Type B pancreatic cell (in vitro differentiated cells): ENCODE measurements at regions not wholly inside any gene's neighbourhood (a gene's known extent, or its start where the extent isn't known, plus 50 kb on each side); places are given as distances from the start of the nearest gene placed in this dataset.
A peak's percentile ranks its signal among the peaks of the same experiment; 100 is the strongest.

Source experiments
- DNase-seq: peaks from one replicate; pipeline ENCODE4 v3.0.0; 2021; ENCODE audit warnings: mixed read lengths; ENCODE audit not compliant: unreplicated experiment; ENCODE audit errors: extremely low spot score
- H3K27ac Mint-ChIP-seq: 2 replicates; pipeline ENCODE4 v1.8.0; 2021; ENCODE audit warnings: mild to moderate bottlenecking, mixed read lengths
- H3K27me3 Mint-ChIP-seq: 2 replicates; pipeline ENCODE4 v1.8.0; 2021; ENCODE audit warnings: mixed read lengths
- H3K36me3 Mint-ChIP-seq: 2 replicates; pipeline ENCODE4 v1.8.0; 2021; ENCODE audit warnings: mixed read lengths
- H3K4me1 Mint-ChIP-seq: one replicate; pipeline ENCODE4 v1.8.0; 2021; ENCODE audit warnings: mixed read lengths; ENCODE audit not compliant: unreplicated experiment
- H3K4me3 Mint-ChIP-seq: 2 replicates; pipeline ENCODE4 v1.8.0; 2021; ENCODE audit warnings: mild to moderate bottlenecking, mixed read lengths
- H3K9me3 Mint-ChIP-seq: 2 replicates; pipeline ENCODE4 v1.8.0; 2021; ENCODE audit warnings: mixed read lengths
- TF ChIP-seq, protein P1 (sequence below): fragments of 200-600 bp; sonication (generic); conservative IDR thresholded peaks from 2 replicates; pipeline ENCODE4 v1.5.0; 2021; ENCODE audit warnings: antibody characterized with exemption, mild to moderate bottlenecking

DNA sequence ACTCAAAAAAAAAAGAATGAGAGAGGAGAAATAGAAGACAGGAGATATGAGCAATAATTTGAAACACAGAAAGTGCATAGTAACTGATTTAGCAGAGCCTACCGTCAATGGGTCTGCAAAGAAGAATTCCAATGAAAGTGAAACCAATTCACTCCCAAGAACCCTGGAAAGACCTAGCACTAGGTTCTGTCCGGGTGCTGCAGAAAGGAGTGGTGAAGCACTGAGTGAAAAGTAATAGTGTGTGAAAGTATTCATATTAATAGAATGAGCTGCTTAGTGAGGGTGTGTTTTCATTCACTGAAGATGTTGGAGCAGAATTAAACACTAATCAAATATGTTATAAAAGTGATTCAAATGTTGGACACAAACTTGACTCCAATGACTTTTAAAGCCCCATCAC, 51.3 kb upstream of the SLC30A5 start:
- peak overlapping the region; percentile 91 for H3K4me3 Mint-ChIP-seq

DNA sequence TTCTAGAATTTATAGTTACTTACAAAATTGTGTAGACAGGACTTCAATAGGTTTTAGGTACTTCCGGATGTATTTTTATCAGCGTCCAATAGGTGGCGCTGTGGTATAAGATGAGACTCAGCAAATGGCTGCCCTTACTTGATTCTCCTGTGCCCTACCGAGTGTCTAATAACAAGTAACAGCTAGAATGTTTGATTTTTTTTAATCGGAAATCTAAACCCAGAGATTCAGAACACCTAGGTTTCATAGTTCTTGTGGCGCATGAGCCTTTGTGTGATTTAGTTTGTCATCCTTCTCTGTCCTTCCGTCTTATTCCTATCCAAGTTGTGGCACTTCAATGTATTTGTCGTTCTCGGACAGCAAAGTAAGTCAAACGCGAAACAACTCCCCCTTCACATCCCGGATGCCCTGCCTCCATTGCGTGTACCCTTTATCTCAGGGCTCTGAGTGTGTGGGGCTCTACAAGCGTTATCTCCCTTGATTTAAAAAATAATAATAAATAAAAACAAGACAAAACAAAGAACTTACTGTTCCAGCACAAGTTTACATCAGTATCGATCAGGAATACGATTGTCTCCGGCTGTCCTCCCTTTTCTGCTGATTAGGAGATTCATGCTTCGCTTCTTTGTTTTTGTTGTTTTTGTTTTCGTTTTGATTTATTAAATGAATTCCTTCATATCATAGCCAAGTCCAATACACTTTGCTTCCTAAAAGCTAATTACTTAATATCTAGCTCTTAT, 50.7 kb upstream of the SLC30A5 start:
- Mint-ChIP-seq H3K27me3 (no peaks in the 10 kb centered on the region), H3K36me3 (no peaks in the 10 kb centered on the region), H3K4me3 (peak overlapping the region; percentile 91), H3K27ac (peak overlapping the region; percentile 86), H3K4me1 (peaks cover 16% of the 10 kb centered on the region), H3K9me3 (no peaks in the 10 kb centered on the region)
- TF ChIP-seq, protein P1, sequence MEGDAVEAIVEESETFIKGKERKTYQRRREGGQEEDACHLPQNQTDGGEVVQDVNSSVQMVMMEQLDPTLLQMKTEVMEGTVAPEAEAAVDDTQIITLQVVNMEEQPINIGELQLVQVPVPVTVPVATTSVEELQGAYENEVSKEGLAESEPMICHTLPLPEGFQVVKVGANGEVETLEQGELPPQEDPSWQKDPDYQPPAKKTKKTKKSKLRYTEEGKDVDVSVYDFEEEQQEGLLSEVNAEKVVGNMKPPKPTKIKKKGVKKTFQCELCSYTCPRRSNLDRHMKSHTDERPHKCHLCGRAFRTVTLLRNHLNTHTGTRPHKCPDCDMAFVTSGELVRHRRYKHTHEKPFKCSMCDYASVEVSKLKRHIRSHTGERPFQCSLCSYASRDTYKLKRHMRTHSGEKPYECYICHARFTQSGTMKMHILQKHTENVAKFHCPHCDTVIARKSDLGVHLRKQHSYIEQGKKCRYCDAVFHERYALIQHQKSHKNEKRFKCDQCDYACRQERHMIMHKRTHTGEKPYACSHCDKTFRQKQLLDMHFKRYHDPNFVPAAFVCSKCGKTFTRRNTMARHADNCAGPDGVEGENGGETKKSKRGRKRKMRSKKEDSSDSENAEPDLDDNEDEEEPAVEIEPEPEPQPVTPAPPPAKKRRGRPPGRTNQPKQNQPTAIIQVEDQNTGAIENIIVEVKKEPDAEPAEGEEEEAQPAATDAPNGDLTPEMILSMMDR = peak; percentile 96
- no peak for DNase-seq

More for the DNA sequence above, 51.3 kb upstream of the SLC30A5 start:
- Mint-ChIP-seq H3K36me3 (no peaks in the 10 kb centered on the region), H3K27me3 (no peaks in the 10 kb centered on the region), H3K4me1 (peaks cover 14% of the 10 kb centered on the region), H3K9me3 (no peaks in the 10 kb centered on the region), H3K27ac (peak overlapping the region; percentile 86)
- DNase-seq = no peak
- TF ChIP-seq, protein P1 = no peak

DNA sequence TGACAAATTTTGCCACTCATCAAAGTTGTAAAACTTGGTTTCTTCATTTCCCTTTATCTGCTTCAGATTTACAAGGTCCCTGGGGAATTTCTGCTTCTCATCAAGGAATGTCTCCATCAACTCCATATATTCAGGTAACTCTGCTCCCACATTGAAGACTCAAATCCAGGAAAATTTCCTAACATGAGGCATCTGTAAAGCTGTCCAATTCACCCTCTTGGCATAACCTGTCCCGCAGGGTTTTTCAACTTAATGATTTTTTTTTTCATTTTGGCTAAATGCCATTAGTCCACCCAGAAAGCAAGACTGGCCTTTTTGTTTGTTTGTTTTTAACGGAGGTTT, 50.2 kb upstream of the SLC30A5 start:
- TF ChIP-seq, protein P1 = no peak
- H3K27ac Mint-ChIP-seq = peak overlapping the region; percentile 86
- no peaks in the 10 kb centered on the region for H3K36me3 Mint-ChIP-seq
- no peaks in the 10 kb centered on the region for H3K27me3 Mint-ChIP-seq
- H3K9me3 Mint-ChIP-seq = no peaks in the 10 kb centered on the region
- peaks cover 19% of the 10 kb centered on the region for H3K4me1 Mint-ChIP-seq
- DNase-seq = no peak
- H3K4me3 Mint-ChIP-seq = peak overlapping the region; percentile 69
